ENCODE measurements at regions not wholly inside any gene's neighbourhood (a gene's known extent, or its start where the extent isn't known, plus 50 kb on each side); places are given as distances from the start of the nearest gene placed in this dataset.
"Not testable (repeated sequence)": the region's sequence is repeated elsewhere in the genome, so short reads cannot be mapped to it uniquely, and the experiment has no call there.

DNA sequence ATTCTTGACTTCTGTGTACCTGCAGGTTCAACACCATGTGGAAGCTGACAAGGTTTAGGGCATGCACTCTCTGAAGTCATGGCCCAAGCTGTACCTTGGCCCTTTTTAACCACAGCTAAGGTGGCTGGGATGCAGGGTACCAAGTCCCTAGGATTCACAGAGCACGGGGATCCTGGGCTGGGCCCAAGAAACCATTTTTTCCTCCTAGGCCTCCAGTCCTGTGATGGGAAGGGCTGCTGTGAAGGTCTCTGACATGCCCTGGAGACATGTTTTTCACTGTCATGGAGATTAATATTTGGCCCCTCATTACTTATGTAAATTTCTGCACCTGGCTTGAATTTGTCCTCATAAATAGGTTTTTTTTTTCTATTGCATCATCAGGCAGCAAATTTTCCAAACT lies 937.5 kb upstream of the ROBO1 start:
- DNase-seq = no peak

DNA sequence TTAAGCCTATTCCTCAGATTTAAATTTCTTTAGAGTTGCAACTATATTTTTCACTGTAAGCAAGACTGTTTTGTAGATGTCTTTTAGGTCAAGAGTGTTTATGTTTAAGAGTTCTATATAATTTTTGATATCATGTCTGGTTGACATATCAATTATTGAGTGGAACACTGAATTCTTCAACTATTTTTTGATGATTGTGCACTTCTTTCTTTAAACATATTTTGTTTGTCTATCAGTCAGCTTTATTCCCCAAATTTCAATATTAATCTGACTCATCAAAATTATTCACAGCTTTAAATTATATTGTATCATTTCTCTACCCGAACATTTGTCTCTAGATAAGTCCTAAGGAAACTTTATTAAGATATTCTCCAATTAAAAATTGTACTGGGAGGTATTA lies 933.6 kb upstream of the ROBO1 start:
- no peak for DNase-seq

DNA sequence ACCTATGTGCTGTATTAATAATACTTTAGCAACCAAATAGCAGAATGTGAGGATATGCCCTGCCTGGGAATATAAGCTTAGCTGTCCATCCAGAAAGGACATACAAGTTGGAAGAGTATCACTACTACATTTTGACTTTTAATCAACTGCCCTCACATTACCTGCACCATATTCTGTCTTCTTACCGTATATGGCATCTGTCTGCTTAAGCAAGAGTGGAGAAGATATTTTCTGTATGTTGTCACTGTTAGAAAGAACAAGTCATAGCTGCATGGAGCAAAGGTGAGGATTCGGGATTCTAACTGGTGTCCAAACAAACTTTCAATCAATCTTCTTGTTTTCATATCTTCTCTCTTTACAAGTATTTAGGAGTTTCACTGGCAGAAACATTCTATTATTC lies 929.5 kb upstream of the ROBO1 start:
- DNase-seq = no peak

DNA sequence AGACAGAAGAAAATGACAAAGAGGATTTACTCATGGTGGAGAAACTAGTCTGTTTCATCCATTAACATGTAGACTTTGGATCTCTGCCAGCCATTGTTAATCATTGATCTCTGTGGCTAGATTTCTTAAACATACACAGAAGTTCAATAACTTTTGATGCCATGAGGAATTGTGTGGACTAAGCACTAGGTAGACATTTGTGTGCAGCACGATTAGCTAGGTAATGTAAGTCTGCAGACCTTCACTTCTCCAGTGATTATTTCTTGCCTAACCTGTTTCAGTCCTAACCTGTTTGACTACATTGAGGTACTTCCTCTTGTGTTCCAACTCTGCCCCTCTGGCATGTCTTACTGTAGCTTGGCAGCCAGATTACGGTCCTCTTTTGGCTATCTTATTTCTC lies 928.5 kb upstream of the ROBO1 start:
- DNase-seq = no peak

DNA sequence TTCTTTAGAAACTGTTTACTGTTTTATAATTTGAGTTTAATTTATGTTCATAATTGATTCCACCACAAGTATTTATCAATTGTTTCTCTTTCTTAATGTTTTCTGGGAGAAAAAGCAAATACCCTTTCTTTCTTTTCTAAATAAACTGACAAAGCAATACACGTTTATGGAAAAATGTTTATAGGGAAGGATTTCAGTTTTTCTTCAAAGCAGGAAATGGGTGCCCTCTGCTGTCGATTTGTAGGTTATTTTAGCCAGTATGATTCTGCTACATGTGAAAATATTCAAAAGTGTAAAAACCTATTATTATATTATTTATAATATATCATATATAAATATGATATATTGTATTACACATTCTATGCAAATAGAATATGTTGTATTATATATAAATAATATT lies 921.0 kb upstream of the ROBO1 start:
- DNase-seq = no peak

DNA sequence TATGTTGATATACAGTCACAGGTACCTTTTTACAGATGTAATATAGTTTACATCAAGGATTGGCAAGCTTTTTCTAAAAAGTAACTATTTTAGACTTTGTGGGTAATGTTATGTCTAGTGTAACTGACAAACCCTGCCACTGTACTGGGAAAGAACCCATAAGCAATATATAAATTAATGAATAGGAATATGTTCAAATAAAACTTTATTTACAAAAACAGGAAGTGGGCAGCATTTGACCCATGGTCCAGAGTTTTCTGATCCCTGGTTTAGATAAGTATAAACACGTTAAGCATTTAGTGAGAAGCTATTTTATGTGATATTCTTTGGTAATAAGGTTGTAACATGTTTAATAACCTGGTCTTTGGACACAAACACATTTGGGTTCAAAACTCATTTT lies 915.2 kb upstream of the ROBO1 start:
- DNase-seq = no peak

DNA sequence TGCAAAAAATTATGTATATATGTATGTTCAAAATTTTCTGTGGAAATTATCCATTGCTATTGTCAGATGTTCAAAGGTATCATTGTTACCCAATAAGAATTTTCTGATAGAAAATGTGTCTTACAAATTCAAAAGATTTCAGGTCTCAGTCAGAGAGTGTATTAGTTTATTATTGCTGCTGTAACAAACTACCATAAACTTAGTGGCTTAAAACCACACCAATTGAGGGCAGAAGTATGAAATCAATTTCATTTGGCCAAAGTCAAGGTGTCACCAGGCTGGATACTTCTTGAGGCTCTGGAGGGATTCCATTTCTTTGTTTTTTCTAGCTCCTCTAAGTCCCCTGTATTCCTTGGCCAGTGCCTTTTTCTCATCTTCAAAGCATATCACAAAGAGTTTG lies 914.4 kb upstream of the ROBO1 start:
- no peak for DNase-seq

DNA sequence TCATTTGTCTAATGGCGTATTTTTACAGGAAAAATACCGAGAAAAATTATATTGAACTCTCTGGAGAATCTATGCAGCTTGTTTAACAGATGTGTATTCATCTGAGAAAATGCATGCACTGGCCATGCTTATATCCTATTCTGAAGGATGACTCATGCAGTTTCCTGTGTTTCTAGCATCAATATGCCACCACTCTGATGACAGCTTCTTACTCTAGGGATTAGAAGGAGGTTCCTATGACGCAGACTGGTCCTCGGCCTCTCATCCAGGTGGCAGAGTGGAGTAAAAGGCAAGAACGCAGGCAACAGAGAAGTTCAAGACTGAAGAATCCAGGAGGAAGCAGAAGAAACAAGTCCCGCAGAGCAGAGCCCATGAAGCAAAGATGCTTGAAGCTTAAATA lies 910.0 kb upstream of the ROBO1 start:
- no peak for DNase-seq

DNA sequence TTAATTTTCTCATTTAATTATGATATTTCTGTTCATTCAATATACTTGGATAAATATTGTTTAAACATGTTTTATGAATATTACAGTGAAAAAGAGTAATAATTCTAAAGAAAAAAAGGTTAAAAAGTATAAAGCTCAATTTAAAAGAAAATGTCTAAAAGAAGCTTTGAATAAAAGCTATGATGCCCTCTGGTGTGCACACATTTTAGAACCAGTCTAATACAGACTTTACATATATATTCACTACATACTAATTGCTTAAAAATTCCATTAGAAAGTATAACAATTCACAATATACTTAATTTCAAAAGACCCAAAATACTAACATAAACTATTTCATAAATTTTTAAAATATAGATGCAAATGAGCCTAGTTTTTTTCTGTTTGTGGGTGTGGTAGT lies 909.1 kb upstream of the ROBO1 start:
- no peak for DNase-seq

DNA sequence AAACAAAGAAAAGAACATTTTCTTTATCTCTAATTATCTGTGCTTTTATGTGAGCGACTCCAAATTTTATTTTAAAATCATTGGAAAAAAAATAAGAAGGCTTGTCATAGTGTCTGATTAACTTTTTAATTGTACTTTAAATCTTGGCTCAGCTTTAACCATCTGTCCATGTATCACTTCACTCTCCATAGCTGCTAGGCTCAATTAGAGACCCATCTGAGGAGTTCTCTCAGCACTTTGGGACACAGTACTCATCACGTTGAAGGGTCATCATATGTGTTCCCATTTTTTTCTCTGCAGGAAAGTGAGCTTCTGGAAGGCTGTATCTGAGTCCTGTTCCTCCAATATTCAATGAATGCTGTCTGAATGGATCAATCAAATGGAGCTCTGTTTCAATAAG lies 908.5 kb upstream of the ROBO1 start:
- no peak for DNase-seq

DNA sequence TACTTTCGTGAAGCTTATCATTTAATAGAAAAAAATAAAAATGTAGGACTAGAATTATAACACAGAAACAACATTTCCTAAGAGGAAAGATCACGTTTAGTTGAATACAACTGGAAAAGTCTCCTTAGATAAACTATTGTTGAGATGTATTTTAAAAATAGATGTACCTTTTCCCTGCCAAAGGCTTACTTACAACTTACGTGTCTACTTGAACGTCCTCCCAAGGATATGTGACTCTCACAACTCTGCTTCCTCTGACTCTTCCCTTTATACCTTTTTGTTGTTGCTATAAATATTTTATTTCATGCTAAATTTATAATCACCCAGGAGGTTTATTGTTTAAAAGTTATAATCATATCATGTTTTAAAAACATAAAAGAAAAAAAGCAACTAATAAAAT lies 908.0 kb upstream of the ROBO1 start:
- no peak for DNase-seq

DNA sequence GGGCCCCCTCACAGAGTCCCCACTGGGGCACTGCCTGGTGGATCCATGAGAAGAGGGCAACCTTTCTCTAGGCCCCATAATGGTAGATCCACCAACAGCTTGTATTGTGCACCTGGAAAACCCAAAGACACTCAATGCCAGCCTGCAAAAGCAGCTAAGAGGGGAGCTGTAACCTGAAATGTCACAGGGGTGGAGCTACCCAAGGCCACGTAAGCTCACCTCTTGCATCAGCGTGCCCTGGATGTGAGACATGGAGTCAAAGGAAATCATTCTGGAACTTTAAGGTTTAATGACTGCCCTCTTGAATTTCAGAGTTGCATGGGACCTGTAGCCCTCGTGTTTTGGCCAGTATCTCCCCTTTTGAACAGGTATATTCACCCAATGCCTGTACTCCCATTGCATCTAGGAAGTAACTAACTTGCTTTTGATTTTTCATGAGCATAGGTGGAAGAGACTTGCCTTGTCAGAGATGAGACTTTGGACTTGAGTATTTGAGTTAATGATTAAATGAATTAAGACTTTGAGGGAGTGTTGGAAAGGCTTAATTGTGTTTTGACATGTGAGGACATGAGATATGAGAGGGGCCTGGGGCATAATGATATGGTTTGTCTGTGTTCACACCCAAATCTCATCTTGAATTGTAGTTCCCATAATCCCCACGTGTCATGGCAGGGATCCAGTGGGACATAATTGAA lies 900.9 kb upstream of the ROBO1 start:
- no peak for DNase-seq

DNA sequence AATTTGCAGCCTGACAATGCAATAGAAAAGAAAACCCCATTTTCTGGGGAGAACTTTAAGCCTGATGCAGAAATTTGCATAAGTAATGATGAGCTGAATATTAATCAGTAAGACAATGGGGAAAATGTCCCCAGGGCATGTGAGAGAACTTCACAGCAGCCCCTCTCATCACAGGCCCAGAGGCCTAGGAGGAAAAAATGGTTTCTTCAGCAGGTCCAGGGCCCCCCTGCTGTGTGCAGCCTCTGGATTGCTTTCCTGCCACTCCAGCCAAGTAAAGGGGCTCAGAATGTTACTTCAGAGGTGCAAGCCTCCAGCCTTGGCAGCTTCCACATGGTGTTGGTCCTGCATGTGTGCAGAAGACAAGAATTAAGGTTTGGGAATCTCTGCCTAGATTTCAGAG lies 900.3 kb upstream of the ROBO1 start:
- DNase-seq = no peak

DNA sequence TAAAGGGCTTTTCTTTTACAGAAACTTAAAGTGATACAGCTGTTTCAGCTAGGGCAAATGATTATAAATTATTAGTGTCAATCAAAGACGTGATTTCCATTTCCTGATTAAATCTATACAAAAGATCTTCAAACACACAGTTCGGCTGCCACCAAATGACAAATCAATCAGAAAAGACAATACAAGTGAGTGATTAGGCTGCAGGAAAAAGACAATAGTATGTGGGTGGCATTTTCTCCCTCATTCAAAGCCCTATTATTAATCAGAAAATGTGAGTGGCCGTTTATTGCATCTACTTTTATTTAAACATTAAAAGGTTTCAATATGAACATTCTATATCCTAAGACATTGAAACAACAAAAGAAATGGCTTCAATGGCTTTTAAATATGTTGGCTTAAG lies 895.6 kb upstream of the ROBO1 start:
- no peak for DNase-seq

DNA sequence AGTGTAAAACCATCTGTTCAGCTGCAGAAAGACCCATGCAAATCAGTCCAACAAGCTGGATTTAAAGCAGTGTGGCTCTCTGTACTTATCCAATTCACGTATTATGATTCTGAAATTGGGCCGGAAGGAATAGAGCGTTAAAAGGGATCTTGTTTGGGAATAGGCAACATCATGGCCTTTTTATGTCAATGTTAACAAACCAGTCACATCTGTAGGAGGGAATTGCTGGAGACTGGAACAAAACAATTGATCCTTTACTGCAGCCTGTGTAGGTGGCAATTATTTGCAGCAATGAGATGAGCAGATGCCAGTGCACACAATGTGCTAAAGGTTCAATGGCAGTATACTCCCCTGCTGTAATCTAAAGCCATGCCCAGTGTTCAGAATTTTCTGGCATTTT lies 887.4 kb upstream of the ROBO1 start:
- DNase-seq = no peak

DNA sequence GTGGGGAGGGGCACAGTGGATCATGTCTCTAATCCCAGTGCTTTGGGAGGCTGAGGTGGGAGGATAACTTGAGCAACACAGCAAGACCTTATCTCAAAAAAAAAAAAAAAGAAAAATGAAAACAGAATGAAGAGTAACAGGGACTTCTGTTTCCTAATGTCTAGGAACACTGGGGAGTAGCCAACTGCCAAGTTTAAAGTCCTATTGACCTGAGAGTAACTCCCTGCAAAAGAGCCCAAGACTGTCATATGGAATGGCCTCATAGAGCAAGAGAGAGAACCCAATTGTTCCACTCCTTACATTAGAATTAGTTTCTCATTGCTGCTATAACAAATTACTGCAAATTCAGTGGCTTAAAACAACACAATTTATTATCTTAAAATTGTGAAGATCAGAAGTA lies 881.4 kb upstream of the ROBO1 start:
- no peak for DNase-seq

DNA sequence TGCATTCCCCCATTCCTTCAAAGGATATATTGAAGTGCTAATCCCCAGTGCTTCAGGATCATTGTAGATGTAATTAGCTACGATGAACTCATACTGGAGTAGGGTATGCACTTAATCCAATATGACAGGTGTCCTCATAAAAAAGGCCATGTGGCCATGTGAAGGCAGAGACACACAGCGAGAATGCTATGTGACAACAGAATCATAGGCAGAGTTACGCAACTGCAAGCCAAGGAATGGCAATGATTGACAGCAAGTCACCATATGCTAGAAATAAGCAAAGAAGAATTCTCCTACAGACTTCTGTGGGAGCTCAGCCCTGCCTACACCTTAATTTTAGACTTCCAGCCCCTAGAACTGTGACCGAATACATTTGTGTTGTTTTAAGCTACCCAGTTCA lies 875.6 kb upstream of the ROBO1 start:
- DNase-seq = no peak

DNA sequence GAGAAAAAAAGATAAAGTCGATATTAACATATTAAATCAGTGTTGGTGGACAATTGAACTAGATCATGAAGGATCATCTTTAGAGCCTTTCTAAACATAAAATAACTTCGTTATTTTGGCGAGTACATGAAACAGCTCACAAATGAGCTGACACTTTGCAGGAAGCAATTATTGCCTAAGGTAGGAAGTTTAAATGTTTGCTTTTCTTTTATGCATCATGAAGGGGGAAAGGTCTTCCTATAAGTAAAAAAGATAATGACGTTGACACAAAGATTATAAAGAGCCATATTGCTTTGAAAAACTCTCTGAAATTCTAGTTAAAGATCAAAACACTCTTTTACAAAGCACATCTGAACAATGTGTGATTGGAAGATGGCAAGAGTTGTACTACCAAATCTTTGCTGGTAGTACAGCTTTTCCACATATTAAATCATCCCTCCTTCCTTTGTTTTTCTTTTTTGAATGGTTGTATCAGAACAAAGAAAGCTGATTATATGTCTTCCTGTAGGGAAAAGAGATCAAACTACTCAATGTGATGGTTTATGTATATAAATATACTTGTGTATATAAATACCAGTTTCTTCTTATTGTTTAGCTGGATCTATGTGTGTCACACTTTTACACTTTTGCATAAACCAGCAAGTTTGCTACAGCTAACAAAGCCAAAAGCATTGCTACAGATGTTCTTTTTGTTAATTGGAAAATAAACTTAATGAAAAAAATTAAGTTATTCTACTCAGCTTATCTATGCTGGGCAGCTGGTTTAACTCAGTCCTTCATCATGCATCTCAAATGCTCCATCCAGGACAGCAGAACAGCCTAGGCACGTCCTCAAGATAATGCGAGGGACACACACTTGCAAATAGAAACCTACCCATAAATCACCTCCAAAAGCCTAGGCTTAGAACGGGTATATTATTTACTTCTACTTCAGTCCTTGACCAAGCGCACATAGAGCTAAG lies 850.8 kb upstream of the ROBO1 start:
- no peak for DNase-seq

DNA sequence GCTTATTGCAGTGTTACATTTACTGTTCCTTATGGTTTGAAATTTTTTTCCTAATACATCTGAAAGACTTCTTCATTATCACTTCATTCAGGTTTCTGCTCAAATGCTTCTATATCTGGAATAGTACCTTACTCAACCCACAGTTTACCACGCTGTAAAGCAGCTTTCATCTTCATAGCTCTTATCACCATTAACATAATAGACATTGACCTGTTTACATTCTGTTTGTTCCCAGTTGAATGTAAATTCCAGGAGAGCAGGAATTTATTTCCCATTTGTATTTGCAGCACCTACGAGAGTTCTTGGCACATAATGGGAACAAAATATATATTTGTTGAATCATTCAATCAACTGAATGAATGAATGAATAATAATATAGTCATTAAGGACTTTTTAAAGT lies 844.6 kb upstream of the ROBO1 start:
- DNase-seq = no peak

DNA sequence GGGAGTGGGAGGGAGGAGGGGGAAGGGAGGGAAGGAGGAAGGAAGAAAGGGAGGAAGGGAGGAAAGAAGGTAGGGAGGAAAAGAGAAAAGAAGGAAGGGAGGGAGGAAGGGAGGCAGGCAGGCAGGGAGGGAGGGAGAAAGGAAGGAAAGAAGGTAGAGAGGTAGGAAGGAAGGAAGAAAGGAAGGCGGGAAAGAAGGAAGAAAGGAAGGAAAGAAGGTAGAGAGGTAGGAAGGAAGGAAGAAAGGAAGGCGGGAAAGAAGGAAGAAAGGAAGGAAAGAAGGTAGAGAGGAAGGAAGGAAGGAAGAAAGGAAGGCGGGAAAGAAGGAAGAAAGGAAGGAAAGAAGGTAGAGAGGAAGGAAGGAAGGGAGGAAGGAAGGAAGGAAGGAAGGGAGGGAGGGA lies 840.3 kb upstream of the ROBO1 start:
- DNase-seq = not testable (repeated sequence)

DNA sequence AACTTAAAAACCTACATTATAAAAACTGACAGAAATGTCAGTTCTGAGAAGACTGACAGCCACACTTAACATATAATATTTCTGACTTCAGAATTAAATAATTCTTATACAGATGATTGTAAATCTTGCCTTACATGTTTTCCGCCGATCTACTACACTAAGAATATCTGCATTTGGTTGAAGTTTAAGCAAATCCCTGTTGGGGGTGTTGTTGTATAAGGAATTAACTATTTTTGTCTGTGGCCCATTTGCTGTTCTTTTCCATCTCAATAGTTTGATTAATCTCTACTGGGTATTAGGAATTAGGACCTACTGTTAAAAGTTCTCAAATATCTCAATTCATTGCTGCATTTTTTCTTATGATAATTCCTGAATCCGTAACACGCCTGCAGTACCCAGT lies 838.3 kb upstream of the ROBO1 start:
- DNase-seq = no peak

DNA sequence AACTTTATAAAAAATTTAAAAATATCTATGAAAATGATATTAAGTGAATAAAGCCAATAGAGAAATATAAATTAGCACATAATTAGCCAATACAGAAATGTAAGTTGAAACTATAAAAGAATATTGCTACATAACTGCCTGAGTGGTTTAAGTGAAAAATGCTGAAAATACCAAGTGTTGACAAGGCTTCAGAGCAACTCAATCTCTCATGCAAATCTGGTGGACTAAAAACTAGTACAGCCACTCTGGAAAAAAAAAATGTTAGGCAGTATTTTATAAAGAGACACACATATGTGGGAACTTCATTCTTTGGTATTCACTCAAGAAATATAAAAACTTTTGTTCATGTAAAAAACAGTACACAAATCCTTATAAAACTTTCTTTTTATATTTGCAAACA lies 833.7 kb upstream of the ROBO1 start:
- DNase-seq = no peak

DNA sequence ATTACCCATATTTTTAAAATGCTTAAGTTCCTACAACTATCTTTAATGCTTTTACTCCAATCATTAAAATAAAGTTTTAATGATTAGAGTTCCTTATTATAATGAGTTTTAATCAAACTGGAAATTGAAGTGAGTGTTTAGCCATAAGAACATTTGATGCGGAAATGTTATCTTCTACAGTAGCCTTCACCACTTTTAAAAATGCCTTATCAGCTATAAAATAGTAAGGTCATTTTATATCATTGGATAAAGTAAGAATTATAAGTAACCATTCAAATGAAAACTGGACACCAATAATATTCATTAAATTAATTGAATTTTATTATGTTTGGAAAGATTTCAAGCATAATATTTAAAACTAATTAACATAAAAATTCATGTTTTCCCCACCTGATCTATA lies 825.0 kb upstream of the ROBO1 start:
- no peak for DNase-seq

DNA sequence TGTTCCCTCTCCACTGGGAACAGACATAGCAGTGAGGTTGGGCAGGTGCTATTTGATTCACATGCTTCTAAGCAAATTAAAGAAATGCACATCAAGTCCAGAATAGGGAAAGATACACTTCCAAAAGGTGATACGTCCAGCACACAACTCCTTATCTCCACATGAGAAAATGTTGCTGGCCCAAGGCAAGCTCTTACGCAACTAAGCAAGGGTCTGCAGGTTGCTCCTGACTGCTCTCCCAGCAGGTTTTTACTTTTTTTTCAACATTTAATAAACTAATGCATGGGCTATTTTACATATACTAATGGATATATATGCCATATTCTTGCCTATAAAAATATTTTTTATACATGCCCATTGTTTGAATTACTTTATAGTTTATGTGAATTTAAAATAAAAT lies 818.5 kb upstream of the ROBO1 start:
- no peak for DNase-seq

DNA sequence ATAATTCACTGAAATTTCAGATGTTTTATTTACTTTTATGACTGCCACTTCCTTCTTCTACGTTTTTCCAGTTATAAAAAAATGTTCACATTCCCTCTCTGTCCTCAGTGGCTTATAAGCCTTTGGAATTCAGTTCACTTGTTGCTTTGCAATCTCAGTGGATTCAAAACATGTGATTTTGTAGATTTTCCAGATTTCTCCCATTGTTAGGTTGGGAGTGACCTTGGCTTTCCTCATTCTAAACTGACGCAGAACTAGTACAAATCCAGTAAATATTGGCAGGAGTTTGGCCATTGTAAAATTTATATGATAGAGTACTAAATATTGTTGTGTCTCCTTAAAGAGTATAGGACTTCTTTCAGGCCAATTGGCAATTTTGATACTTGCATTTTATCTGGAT lies 812.3 kb upstream of the ROBO1 start:
- no peak for DNase-seq

All from CD4-positive, alpha-beta T cell treated with Interleukin-4 for 4 hours (primary cell).